ENCODE measurements at regions not wholly inside any gene's neighbourhood (a gene's known extent, or its start where the extent isn't known, plus 50 kb on each side); places are given as distances from the start of the nearest gene placed in this dataset.
"Not testable (repeated sequence)": the region's sequence is repeated elsewhere in the genome, so short reads cannot be mapped to it uniquely, and the experiment has no call there.

- no peak for DNase-seq (ENCODE audit: insufficient read length, low spot score)
- no peak for FAIRE-seq
Measured at GRCh38 chr11:71182791-71183677, 69.3 kb downstream of the SHANK2 start.

GRCh38 chr11:71181566-71181965 is 70.8 kb downstream of the SHANK2 start:
- FAIRE-seq (no peak), DNase-seq (ENCODE audit: insufficient read length, low spot score) (no peak)

- FAIRE-seq: no peak
- DNase-seq (ENCODE audit: insufficient read length, low spot score): no peak
Measured at GRCh38 chr11:71180694-71181470, 71.5 kb downstream of the SHANK2 start.

- DNase-seq (ENCODE audit: insufficient read length, low spot score) (no peak), FAIRE-seq (no peak)
Measured at GRCh38 chr11:71179877-71180605, 72.3 kb downstream of the SHANK2 start.

DNA sequence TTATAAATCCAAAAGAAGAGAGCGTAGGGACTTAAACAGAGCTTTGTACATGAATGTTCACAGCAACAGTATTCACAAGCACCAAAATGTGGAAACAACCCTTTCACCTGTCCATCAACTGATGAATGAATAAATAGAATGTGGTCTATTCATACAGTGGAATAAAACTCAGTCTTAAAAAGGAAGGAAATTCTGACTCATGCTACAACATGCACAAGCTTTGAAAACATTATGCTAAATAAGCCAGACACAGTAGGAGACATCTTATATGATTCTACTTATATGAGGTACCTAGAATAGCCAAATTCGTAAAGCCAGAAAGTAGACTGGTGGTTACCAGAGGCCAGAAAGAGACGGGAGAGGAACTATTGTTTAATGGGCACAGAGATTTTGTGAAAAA is 74.3 kb downstream of the SHANK2 start:
- no peak for FAIRE-seq
- DNase-seq (ENCODE audit: insufficient read length, low spot score): no peak

DNA sequence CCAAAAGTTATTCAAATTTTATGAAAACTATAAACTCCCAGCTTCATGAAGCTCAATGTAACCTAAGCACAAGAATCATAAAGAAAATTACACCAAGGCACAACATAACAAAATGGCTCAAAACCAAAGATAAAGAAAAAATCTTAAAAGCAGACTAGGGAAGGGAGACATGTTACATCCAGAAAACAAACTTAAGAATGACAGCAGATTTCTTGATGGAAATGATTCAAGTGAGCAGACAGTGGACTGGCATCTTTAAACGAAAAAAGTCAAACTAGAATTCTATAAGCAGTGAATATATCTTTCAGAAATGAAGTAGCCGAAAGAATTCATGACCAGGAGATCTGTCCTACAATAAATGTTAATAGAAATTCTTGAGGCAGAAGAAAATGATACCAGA is 75.6 kb downstream of the SHANK2 start:
- FAIRE-seq: no peak
- DNase-seq (ENCODE audit: insufficient read length, low spot score): no peak

GRCh38 chr11:71173709-71174108 is 78.7 kb downstream of the SHANK2 start:
- FAIRE-seq: no peak
- DNase-seq (ENCODE audit: insufficient read length, low spot score): no peak

DNA sequence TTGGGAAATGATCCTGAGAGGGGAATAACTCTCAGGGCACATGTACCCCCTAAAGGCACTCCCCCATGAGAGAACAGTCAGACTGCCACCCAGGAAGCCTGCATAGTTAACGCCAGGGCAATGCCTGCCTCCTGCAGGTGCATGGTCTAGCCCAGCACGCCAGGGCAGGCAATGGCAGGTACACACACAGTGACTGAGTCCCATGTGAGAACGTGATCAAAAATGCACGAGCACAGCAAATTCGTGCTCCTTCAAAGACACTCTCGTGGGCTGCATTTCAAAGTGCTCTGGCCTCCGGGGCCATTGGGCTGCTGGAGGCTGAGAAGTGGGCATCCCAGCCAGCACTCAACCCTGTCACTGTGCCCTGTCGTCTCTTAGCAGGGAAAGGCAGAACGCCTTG is 79.7 kb downstream of the SHANK2 start:
- FAIRE-seq (no peak), DNase-seq (ENCODE audit: insufficient read length, low spot score) (no peak)

DNA sequence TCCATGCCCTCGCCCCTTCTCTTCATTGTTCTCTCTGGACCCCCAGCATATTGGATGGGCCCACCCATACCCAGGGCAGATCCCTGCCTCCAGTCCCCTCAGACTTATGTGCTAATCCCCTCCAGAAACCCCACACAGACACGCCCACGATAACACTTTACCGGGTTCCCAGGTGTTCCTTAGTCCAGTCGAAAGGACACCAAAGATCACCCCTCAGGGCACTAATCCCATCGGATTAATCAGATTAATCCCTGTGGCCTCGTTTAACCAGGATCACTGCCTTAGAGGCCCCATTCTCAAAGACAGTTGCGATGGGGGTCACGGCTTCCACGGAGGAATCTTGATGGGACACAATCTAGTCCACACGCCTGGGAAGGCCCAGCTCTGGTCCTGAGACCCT is 80.8 kb downstream of the SHANK2 start:
- DNase-seq (ENCODE audit: insufficient read length, low spot score) (no peak), FAIRE-seq (no peak)

- DNase-seq (ENCODE audit: insufficient read length, low spot score): no peak
- FAIRE-seq: no peak
Measured at GRCh38 chr11:71170624-71171423, 81.6 kb downstream of the SHANK2 start.

DNA sequence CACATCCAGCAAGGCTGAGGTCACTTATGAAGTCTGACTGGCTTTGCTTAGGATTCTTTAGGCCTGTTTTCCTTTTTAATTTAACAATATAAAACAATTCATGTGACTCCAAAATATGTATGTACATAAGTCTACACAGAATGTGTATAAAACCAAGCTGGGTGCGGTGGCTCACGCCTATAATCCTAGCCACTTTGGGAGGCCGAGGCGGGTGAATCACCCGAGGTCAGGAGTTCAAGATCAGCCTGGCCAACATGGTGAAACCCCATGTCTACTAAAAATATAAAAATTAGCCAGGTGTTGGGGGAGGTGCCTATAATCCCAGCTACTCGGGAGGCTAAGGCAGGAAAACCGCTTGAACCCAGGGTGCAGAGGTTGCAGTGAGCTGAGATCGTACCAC is 83.1 kb downstream of the SHANK2 start:
- DNase-seq (ENCODE audit: insufficient read length, low spot score) (no peak), FAIRE-seq (no peak)

GRCh38 chr11:71167814-71168213 is 84.6 kb downstream of the SHANK2 start:
- not testable (repeated sequence) for DNase-seq (ENCODE audit: insufficient read length, low spot score); FAIRE-seq

DNA sequence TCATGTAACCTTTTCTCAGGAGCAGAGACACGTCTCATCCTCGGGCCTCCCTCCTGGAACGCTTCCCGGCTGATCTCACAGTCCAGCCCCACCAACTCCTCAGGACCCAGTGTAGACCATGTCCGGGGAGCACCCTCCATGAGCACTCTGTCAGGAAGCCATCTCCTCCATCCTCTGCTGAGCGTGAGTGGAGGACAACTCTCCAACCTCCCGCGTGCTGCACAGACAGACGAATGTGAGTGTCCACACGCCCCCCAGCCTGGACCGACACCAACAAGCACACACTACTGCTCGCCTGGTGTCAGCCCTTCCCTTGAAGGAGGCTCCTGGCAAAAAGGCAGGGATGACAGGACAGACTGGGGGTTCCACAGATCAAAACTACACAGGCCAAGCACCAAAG is 86.6 kb downstream of the SHANK2 start:
- FAIRE-seq (no peak), DNase-seq (ENCODE audit: insufficient read length, low spot score) (no peak)

- no peak for FAIRE-seq
- DNase-seq (ENCODE audit: insufficient read length, low spot score): no peak
Measured at GRCh38 chr11:71164621-71165020, 87.8 kb downstream of the SHANK2 start.

DNA sequence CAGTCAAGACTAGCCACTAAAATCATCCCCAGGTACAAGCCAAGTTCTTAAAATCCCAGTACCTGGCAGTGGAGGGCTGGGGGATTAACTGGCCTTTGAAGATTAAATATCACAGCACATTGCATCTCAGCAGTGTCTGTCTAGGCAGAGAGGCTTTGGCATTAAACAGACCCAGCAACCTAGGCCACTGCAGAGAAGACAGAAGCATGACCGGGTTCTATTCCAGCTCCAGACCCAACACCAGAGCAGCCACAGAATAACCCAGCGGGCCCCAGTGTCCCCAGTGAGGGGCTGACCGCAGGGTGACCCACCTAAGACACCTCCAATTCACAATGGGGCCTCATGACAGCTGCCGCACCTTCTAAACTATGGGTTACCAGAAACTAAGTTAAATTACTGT is 88.2 kb downstream of the SHANK2 start:
- no peak for DNase-seq (ENCODE audit: insufficient read length, low spot score)

GRCh38 chr11:71163371-71163770 is 89.0 kb downstream of the SHANK2 start:
- FAIRE-seq (no peak), DNase-seq (ENCODE audit: insufficient read length, low spot score) (no peak)

More for the DNA sequence above, 88.2 kb downstream of the SHANK2 start:
- FAIRE-seq: no peak

GRCh38 chr11:71158936-71159335 is 93.4 kb downstream of the SHANK2 start:
- DNase-seq (ENCODE audit: insufficient read length, low spot score) (no peak), FAIRE-seq (no peak)

- not testable (repeated sequence) for FAIRE-seq; DNase-seq (ENCODE audit: insufficient read length, low spot score)
Measured at GRCh38 chr11:71157676-71158075, 94.7 kb downstream of the SHANK2 start.

GRCh38 chr11:71156301-71156700 is 96.1 kb downstream of the SHANK2 start:
- DNase-seq (ENCODE audit: insufficient read length, low spot score) (no peak), FAIRE-seq (no peak)

- DNase-seq (ENCODE audit: insufficient read length, low spot score) (no peak), FAIRE-seq (no peak)
Measured at GRCh38 chr11:71155846-71156245, 96.5 kb downstream of the SHANK2 start.

Measured in GM19239 (cell line).